Fibroblast of skin of back (primary cell): ENCODE measurements at regions not wholly inside any gene's neighbourhood (a gene's known extent, or its start where the extent isn't known, plus 50 kb on each side); places are given as distances from the start of the nearest gene placed in this dataset.

Source experiments
- DNase-seq: peaks from one replicate; pipeline ENCODE4 v3.0.0-alpha.2; 2013

DNA sequence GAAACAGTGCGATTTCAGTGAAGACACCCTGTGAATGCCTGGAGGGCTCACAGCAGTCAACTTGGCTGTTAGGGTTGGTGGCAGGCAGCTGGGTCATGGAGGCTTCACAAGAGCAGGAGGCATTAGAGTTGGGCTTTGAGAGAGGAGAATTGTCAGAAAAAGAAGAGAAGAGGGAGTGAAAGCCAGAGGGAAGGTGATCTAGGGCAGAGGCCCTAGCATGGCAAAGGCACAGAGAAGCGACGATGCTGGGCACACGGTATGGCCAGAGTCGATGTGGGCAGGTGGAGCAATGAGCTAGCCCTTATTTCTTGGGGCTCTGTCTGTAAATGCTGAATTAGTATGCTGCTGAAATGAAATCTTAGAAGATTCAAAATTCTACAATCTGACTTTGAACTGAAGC is 52.6 kb upstream of the OLFM4 start:
- no peak for DNase-seq

DNA sequence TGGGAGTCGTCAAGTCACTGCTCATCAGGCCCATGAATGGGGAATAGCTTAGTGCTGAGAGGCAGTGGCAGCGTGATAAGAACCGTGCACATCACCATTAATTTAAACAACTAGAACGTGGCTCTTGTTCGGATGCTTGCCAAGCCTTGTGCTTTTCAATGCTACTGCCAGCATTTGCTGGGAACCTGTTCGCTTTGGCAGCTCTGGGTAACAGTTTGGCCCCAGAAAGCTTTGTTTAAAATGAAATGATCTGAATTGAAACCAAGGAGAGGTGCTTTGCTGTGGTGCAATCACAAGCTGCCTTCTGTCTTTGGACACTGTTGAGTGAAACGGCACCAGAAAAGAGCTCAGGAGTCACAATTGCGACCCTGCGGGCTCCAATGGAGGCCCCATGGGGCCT is 53.5 kb upstream of the OLFM4 start:
- DNase-seq = no peak

DNA sequence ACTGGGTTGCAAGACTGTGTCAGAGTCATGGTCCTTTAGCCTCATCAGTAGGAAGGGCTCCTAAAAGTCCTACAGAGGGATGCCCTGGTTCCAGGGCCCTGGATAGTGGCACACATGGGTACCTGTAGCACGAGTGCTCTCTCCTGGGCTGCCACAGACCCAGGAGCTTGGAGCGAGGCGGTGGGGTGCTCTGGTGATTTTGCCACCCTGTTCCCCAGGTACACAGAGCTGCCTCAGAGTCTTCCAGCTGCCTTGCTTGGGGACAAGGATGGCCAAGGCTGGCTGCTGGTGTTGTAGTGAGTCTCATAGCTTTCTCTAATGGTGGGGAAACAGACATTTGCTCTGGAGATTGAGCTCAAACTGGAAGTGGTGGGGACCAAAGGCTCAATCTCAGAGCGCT is 53.9 kb upstream of the OLFM4 start:
- no peak for DNase-seq

DNA sequence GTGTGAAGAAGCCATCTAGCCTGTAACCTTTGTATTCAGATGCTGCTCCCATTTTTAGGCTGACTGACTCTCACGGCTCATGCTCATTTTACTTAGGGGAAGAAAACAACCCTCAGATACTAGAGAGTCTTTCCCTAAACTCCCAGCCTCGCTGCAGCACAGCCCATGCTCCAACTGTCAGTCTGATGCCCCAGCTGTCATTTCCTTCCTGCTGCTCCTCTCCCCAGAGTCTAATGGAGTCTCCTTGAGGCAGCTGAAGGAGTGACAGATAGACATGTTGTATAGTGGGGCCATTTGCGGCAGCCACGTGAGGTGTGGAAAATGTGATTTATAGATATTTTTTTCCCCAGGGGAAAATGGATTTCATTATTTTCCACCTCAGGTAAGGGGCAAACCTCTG is 59.2 kb upstream of the OLFM4 start:
- no peak for DNase-seq

DNA sequence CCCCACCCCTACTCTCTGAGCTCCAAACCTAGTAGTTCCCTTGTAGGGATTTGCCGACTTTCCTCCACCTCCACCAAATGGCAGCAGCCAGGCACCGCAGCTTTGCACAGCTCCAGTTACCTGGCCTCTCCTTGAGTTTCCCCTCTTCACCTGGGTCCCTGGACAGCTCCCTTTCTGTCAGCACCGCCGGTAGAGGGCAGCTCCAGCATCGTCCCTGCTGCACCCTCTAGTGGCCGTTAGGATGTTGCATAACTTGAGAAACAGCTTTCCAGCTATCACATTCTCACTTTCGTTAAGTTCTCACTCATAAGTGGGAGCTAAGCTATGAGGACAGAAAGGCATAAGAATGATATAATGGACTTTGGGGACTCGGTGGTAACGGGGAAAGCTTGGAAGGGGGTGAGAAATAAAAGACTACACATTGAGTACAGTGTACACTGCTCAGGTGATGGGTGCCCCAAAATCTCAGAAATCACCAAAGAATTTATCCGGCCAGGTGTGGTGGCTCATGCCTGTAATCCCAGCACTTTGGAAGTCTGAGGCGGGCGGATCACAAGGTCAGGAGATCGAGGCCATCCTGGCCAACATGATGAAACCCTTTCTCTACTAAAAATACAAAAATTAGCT is 60.4 kb upstream of the OLFM4 start:
- peak; percentile 44 for DNase-seq

DNA sequence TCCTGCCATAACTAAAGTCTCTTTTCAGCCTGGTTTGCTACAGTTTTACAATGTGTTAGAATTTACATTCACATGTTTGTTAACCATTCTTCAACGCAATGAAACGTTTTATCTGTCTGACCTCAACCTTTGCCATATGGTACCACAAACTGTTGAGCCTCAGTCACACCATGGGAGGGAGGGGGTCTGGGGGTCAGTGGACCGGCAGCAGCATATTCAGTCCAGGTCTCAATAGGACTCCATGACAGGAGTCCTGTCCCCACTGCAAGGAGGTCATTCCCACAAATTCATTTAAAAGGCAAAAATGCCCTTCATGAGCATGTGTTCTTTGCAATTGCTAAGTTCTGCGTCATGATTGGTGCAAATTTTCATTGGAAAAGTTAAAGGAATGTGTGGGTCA is 66.6 kb upstream of the OLFM4 start:
- DNase-seq = no peak

DNA sequence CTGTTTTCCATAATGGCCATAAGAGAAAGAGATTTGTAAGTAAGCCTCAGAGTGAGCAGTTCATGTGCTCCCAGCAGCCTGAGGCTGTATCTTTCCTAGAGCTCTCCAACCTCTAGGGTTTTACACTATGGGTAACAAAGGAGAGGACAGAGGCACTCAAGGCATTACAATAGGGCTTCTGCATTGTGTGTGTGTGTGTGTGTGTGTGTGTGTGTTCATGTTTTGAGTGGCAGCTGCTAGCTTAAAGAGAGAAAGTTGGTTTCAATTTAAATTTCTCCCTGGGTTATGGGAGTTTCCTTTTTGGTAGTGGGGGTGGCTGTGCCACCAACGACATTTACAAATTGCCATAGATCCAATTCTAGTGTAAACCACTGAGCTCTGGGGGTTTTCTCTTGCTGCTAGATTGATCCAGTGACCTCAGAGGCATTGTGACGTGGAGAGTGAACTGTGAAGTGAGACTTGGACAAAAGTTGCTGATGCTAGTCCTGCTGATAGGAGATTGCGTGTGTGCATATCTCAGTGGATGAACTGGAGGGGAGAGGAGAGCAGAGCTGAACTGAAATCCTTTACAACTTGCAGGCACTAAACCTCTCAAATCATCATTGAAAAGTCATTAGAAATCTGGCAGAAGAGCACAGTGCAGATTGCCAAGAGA is 67.2 kb upstream of the OLFM4 start:
- DNase-seq = no peak

DNA sequence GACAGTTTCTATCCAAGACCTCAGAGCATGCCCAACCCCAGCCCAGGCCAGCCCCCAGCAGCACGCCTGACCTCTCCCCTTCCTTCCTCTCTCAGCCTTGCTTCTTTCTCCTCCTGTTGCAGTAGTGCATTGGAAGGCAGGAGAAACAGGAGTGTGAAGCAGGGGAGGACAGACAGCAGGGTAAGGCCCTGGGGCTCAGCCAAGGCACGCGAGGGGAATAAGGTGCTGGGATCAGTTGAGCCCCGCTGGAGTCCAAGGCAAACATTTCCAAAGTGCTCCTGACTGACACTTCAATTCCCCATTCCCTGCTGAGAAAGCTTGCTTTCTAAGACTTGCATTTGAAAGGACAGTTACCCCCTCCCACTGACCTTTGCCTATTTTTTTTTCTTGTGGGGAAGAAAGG is 73.1 kb upstream of the OLFM4 start:
- DNase-seq = no peak

DNA sequence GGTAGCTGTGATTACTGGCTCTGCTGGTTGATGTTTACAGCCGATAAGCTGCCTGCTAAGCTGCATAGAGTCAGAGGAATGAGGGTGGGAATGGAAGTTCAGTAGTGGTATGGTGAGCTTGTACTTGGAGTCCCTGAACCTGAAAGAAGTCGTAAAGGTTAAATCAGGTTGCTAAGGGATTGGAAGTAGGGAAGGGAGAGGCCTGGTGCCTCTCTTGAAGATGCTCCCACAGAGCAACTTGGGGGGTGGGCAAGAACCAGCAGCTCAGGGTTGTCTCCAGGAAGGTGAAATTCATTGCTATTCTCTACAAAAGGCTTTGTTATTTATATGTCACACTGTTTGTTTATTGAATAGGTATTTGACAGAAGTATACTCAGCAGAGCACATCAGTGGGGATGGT is 73.8 kb upstream of the OLFM4 start:
- DNase-seq = no peak

DNA sequence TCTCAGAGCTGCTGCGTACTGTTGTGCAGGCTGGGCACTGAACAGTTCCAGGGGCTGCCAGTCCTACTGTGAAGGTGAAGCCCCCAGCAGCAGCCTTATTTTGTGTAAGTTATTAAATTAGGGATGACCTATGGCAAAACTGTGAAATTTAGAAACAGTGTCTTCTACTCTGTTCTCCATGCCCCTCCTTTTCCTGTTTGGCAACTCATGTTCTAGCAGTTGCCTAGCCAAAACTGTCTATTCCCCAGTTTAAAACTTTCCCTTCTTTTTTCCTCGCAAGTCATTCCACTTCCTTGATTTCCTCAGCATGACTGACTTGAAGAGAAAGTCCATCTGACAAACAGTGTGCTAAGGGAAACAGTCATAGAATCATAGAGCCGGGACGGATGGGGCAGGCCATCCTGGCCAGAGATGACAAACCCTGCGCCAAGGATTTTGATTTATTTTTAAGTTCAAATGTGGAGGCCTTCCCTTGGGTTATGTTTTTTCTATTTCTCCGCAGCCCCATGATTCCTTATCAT is 78.1 kb upstream of the OLFM4 start:
- DNase-seq = no peak

DNA sequence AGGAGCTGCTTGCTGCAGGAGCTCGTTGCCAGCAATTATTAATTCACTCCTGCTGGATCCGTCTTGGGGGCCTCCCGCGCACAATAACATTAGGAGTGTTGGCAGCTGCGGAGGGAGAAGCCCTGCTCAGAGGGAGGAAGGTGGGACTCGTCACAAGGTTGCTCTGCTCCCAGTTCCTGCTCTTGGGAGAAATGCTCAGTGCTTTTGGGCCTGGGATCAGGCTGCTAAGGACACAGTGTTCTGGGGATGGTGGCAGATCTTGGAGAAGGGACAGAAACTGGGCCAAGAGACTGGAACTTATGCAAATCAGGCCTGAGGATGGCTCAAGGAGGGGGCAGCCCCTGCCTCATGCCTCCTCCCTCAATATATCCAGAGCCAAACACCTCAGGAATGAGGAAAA is 78.9 kb upstream of the OLFM4 start:
- no peak for DNase-seq

DNA sequence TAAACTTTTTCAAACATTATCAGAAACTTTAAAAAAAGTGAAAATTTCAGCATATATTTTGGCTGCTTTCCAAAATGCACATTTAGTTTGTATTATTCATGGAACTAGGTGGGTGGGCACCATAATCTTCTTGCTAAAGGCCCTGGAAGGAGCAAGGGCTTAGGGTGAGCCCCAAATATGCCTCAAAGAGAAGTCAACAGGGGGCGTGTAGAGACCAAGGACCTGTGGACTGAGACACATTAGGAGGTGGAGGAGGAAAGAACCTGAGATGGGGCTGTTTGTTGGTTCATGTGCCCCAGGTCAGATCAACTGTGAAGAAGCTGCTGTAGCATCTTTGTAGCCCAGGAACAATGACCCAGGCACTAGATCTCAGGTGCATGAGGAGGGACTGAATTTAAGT is 79.6 kb upstream of the OLFM4 start:
- DNase-seq = no peak

DNA sequence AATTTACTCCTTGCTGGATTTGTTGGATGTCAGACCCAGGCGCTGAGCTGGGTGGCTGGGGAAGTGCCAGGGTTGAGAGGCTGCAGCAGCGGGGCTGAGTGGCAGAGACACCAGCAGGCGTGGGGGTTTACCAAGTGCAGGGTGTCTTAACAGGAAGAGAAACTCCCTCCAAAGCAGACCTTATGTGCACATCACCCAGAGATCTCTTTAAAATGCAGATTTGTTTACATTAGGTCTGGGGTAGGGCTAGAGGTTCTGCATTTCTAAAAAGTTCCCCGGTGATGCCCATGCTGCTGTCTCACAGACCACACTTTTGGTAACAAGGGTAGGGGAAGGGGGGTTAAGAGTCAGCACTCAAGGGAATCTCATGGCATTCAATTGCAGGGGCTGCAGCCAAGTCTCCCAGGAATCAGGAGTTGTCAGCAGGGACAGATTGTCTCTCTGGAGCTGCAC is 80.7 kb upstream of the OLFM4 start:
- no peak for DNase-seq

DNA sequence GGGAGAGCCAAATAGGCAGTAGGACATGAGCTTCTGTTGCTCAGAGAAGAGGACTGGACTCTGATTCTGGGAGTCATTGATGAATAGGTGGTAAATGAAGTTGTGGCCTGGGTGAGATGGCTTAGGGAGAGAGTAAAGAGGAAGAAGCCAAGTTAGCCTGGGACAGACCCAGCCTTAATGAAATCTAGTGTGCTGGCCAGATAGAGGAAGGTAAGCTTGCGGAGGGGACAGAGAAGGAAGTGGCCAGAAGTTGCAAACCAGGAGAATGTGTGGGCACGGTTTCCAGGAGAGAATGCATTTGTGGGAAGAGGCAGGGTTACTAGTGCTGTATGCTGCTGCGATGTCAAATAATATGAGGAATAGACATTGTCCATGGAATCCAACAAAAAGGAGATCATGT is 83.3 kb upstream of the OLFM4 start:
- DNase-seq = no peak

DNA sequence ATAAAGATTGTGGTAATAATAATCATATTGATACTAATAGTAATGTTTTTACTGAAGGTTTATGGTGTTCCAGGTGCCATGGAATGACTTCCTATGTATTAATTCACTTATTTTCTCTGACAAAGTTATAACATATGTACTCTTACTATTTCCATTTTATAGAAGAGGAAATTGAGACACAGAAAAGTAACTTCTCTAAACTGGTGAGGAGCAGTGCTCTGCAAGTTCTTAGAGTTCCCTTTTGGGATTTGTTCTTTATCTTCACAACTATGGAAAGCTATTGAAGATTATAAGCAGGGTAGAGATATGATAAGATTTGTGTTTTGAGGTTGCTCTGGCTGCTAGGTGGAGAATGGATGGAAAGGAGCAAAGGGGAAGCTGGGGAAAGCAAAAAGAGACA is 83.9 kb upstream of the OLFM4 start:
- DNase-seq = no peak

DNA sequence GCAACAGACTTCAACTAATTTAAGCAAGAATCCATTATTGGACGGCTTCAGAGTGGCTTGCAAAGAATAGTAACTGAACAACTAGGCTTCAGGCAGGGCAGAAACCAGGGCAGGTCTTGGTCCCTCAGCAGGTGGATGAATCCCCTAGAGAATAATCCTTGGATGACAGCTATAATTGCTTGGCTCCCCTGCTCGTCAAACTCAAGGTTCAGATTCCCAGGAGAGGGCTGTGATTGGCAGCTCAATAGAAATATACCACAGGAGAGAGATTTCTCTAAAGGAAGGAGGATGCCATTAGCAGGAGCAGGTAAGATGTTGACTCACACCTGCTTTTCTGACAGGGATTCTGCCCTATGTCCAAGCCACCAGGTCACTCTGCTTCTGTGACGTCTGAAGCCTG is 89.6 kb upstream of the PCDH8 start:
- no peak for DNase-seq

DNA sequence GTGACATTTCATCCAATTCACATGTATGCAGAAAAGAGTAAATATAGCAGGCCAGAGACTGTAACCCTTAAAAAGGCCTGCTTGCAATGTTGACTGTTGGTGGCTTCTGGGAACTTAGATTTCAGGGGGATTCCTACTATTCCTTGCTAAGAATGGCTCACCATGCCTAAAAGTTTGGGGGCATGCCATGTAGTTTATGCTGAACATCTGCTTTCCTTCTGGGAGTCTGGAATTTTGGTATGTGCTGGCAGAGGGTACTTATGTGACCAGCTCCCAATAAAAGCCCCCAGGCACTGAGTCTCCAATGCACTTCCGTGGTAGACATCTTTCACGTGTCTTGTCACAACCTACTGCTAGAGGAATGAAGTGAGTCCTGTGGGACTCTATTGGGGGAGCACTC is 88.4 kb upstream of the PCDH8 start:
- no peak for DNase-seq

DNA sequence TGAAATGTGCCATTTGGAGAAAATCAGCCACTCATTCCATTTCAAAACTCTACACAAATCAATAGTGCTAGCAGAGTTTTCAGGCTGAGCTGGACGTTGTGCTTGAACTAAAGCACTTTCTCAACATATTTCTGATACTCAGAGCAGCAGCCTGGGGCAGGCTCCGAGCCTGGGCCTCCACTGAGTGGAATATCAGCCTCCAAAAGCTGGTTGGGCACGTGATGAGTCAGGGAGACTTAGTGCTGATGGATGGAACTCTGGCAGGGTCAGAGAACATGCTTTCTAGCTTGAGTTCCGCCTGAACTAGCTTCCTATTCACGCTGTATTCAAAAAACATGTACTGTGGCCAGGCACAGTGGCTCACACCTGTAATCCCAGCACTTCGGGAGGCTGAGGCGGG is 85.8 kb upstream of the PCDH8 start:
- no peak for DNase-seq

DNA sequence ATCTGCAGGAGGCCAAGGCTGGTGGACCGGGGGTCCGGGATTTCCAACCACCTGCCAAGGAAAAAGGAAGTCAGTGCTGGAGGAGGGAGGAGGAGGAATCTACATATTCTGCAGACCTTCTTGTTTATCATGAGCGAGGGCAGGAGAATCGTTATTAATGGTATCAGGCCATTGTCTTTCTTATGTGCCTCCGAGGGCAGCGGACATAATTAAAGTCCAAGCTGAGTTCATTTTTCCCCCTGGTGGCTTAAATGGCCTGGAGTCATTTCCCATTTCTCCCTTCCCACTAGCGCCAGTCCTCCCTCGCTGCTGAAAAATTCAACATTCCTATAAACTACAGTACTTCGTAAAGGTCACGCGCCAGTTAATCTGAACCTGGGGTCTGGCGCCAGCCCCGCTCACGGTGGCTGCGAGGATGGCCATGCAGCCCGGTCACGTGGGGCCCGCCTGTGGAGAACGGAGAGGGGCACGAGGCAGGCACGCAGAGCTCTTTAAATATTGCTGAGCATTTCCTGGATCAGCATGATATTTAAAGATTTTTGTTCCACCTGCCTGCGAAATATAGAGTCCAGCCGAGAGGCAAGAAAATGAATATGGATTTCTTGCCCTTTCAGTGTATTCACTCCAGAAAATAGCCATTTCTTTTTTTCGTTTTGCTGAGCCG is 85.2 kb upstream of the PCDH8 start:
- DNase-seq = no peak

DNA sequence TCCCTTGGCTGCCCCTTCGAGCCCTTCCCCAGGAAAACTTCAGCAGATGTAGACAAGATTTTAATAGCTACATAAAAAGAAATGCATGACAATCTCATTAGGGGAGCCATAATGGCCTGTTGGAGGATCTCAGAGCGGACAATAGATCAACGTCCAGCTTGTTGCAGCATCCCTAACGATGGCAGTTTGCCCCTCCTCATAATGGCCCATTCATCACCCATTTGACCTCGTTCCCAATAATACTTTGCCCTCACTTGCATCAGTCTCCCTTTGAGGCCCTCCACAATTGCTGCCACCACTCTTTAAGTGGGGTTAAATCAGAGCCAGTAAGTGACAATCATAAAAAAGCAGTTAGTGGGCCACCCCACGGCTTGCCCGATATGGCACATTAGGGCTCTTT is 84.7 kb upstream of the PCDH8 start:
- no peak for DNase-seq

DNA sequence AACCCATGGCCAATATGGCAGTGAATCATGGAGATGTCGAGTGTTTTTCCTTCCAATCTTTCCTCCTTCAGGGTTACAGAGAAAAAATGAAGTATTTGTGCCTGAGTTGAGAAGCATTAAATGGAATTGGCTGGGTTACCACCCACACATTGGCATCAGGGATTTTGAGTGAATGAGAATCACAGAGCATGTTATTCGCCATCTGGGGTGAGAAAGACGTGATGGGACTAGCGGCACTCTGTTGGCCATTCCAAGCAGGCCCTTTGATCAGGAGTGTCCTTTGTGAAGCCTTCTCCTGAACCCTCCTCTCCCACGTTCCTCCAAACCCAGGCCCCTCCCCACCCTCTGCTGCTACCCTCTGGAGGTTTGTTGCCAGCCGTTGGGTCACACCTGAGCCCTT is 84.2 kb upstream of the PCDH8 start:
- DNase-seq = no peak

DNA sequence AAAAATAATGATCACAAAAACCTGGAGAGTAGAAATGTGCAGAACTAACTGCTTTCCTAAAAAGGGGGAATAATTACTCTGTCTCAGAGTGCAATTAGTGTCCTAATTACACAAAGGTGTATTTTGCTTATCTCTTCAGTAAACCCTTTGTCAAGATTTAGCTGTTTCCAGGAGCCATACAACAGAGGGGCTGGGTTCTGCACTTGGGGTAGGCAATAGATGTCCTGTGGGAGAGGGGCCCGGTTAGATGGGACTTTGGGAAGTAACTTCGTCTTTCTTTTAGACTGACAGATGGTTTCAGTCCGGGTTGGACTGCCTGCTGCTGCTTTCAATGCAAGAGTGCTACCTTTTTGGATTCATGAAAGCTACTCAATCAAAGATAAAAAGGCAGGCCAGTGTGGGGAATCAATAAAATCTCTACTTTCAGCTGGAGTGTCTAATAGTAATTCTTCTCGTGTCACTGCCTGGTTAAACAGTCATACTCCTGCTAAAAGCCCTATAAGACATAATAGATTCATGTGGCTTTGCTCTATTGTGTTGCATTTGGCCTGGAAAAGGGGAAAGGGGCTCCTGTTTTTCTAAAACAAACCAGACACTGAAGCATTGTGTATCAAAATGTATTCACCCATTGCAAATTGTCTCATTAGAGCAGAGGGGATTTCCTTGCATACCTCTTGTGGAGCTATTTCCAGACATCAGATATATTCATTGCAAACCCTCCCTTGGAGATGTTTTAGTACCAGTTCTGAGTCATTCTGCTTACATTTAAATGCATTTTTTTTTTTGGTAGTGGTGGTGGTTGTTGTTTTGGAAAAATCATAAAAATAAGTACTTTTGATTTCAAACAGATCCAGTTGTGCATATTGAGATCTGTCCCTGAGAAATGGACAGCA is 83.3 kb upstream of the PCDH8 start:
- no peak for DNase-seq

DNA sequence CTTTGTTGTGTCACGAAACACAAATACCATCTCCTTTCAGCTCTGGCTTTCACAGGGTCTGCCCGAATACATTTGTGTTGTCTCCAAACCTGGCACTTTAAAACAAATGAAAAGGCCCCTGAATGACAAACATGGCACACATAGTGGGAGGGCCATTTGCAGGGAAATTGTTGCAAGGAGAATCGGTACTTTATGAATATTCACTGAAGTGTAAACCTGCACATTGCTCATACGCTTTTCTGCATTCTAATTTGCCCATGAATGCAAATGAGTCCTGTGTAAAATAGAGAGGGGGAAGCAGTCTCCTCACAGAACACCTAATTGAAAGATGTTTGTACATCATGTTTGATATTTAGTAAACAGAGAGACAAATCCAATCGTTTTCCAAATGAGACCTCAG is 82.7 kb upstream of the PCDH8 start:
- no peak for DNase-seq
